ENCODE measurements at regions not wholly inside any gene's neighbourhood (a gene's known extent, or its start where the extent isn't known, plus 50 kb on each side); places are given as distances from the start of the nearest gene placed in this dataset.

GRCh38 chr5:164672205-164672604 is 1166.8 kb downstream of the MAT2B start:
- no peaks in the 10 kb centered on the region for H3K36me3 Mint-ChIP-seq
- intact Hi-C loops (cut with micrococcal nuclease), result no loop called here
- CTCF ChIA-PET, result no interaction called here
- POLR2A ChIA-PET, result no interaction called here
- no peak for DNase-seq
- no peak overlapping the region for H3K27ac Mint-ChIP-seq
- H3K9me3 Mint-ChIP-seq, result no peaks in the 10 kb centered on the region
- no peaks in the 10 kb centered on the region for H3K27me3 Mint-ChIP-seq
- no peak overlapping the region for H3K4me3 Mint-ChIP-seq
- H3K4me1 Mint-ChIP-seq (ENCODE audit: low read depth), result no peaks in the 10 kb centered on the region

GRCh38 chr5:164672931-164673694 is 1167.7 kb downstream of the MAT2B start:
- Mint-ChIP-seq H3K9me3 (no peaks in the 10 kb centered on the region), H3K4me3 (no peak overlapping the region), H3K36me3 (no peaks in the 10 kb centered on the region), H3K27ac (no peak overlapping the region), H3K27me3 (no peaks in the 10 kb centered on the region), H3K4me1 (ENCODE audit: low read depth) (no peaks in the 10 kb centered on the region)
- intact Hi-C loops (cut with micrococcal nuclease), result no loop called here
- ChIA-PET POLR2A (no interaction called here), CTCF (no interaction called here)
- DNase-seq, result no peak

- H3K36me3 Mint-ChIP-seq, result no peaks in the 10 kb centered on the region
- intact Hi-C loops (cut with micrococcal nuclease), result no loop called here
- no peaks in the 10 kb centered on the region for H3K4me1 Mint-ChIP-seq (ENCODE audit: low read depth)
- no peak overlapping the region for H3K27ac Mint-ChIP-seq
- ChIA-PET CTCF (no interaction called here), POLR2A (no interaction called here)
- no peak overlapping the region for H3K4me3 Mint-ChIP-seq
- H3K9me3 Mint-ChIP-seq, result peaks cover 11% of the 10 kb centered on the region
- no peaks in the 10 kb centered on the region for H3K27me3 Mint-ChIP-seq
- no peak for DNase-seq
Measured at GRCh38 chr5:164679461-164679860, 1174.0 kb downstream of the MAT2B start.

GRCh38 chr5:164680216-164680615 is 1174.8 kb downstream of the MAT2B start:
- H3K4me1 Mint-ChIP-seq (ENCODE audit: low read depth), result no peaks in the 10 kb centered on the region
- CTCF ChIA-PET, result no interaction called here
- H3K4me3 Mint-ChIP-seq, result no peak overlapping the region
- no peak for DNase-seq
- POLR2A ChIA-PET, result no interaction called here
- H3K36me3 Mint-ChIP-seq, result no peaks in the 10 kb centered on the region
- intact Hi-C loops (cut with micrococcal nuclease), result no loop called here
- no peak overlapping the region for H3K27ac Mint-ChIP-seq
- H3K27me3 Mint-ChIP-seq, result no peaks in the 10 kb centered on the region
- peaks cover 11% of the 10 kb centered on the region for H3K9me3 Mint-ChIP-seq

- CTCF ChIA-PET, result no interaction called here
- H3K27ac Mint-ChIP-seq, result no peak overlapping the region
- H3K9me3 Mint-ChIP-seq, result peaks cover 11% of the 10 kb centered on the region
- POLR2A ChIA-PET, result no interaction called here
- no peaks in the 10 kb centered on the region for H3K27me3 Mint-ChIP-seq
- no peak for DNase-seq
- no peaks in the 10 kb centered on the region for H3K4me1 Mint-ChIP-seq (ENCODE audit: low read depth)
- H3K36me3 Mint-ChIP-seq, result no peaks in the 10 kb centered on the region
- intact Hi-C loops (cut with micrococcal nuclease), result no loop called here
- no peak overlapping the region for H3K4me3 Mint-ChIP-seq
Measured at GRCh38 chr5:164680812-164681520, 1175.5 kb downstream of the MAT2B start.

- H3K27me3 Mint-ChIP-seq, result no peaks in the 10 kb centered on the region
- H3K36me3 Mint-ChIP-seq, result no peaks in the 10 kb centered on the region
- intact Hi-C loops (cut with micrococcal nuclease), result no loop called here
- peaks cover 4% of the 10 kb centered on the region for H3K9me3 Mint-ChIP-seq
- DNase-seq, result no peak
- no peak overlapping the region for H3K27ac Mint-ChIP-seq
- CTCF ChIA-PET, result no interaction called here
- H3K4me1 Mint-ChIP-seq (ENCODE audit: low read depth), result no peaks in the 10 kb centered on the region
- POLR2A ChIA-PET, result no interaction called here
- H3K4me3 Mint-ChIP-seq, result no peak overlapping the region
Measured at GRCh38 chr5:164687391-164687790, 1182.0 kb downstream of the MAT2B start.

GRCh38 chr5:164688437-164688836 is 1183.0 kb downstream of the MAT2B start:
- no peaks in the 10 kb centered on the region for H3K36me3 Mint-ChIP-seq
- CTCF ChIA-PET, result no interaction called here
- peaks cover 4% of the 10 kb centered on the region for H3K9me3 Mint-ChIP-seq
- DNase-seq, result no peak
- no peak overlapping the region for H3K27ac Mint-ChIP-seq
- intact Hi-C loops (cut with micrococcal nuclease), result no loop called here
- no peaks in the 10 kb centered on the region for H3K4me1 Mint-ChIP-seq (ENCODE audit: low read depth)
- no peak overlapping the region for H3K4me3 Mint-ChIP-seq
- H3K27me3 Mint-ChIP-seq, result no peaks in the 10 kb centered on the region
- POLR2A ChIA-PET, result no interaction called here

GRCh38 chr5:164708831-164709230 is 1203.4 kb downstream of the MAT2B start:
- Mint-ChIP-seq H3K9me3 (peaks cover 17% of the 10 kb centered on the region), H3K27me3 (no peaks in the 10 kb centered on the region), H3K36me3 (no peaks in the 10 kb centered on the region), H3K4me3 (no peak overlapping the region), H3K27ac (no peak overlapping the region), H3K4me1 (ENCODE audit: low read depth) (no peaks in the 10 kb centered on the region)
- ChIA-PET POLR2A (no interaction called here), CTCF (no interaction called here)
- intact Hi-C loops (cut with micrococcal nuclease), result no loop called here
- no peak for DNase-seq

GRCh38 chr5:164713682-164714081 is 1208.3 kb downstream of the MAT2B start:
- H3K4me3 Mint-ChIP-seq, result no peak overlapping the region
- intact Hi-C loops (cut with micrococcal nuclease), result no loop called here
- POLR2A ChIA-PET, result no interaction called here
- CTCF ChIA-PET, result no interaction called here
- no peaks in the 10 kb centered on the region for H3K36me3 Mint-ChIP-seq
- H3K9me3 Mint-ChIP-seq, result peaks cover 20% of the 10 kb centered on the region
- no peaks in the 10 kb centered on the region for H3K27me3 Mint-ChIP-seq
- H3K4me1 Mint-ChIP-seq (ENCODE audit: low read depth), result no peaks in the 10 kb centered on the region
- H3K27ac Mint-ChIP-seq, result no peak overlapping the region
- DNase-seq, result no peak

- no peak overlapping the region for H3K27ac Mint-ChIP-seq
- POLR2A ChIA-PET, result no interaction called here
- no peaks in the 10 kb centered on the region for H3K27me3 Mint-ChIP-seq
Measured at GRCh38 chr5:164721116-164721515, 1215.7 kb downstream of the MAT2B start.

GRCh38 chr5:164721656-164722055 is 1216.2 kb downstream of the MAT2B start:
- H3K27ac Mint-ChIP-seq, result no peak overlapping the region
- CTCF ChIA-PET, result no interaction called here

More at GRCh38 chr5:164721116-164721515, 1215.7 kb downstream of the MAT2B start:
- no peak overlapping the region for H3K4me3 Mint-ChIP-seq
- H3K9me3 Mint-ChIP-seq, result peaks cover 7% of the 10 kb centered on the region
- no peaks in the 10 kb centered on the region for H3K36me3 Mint-ChIP-seq
- H3K4me1 Mint-ChIP-seq (ENCODE audit: low read depth), result no peaks in the 10 kb centered on the region
- intact Hi-C loops (cut with micrococcal nuclease), result no loop called here
- DNase-seq, result no peak
- CTCF ChIA-PET, result no interaction called here

GRCh38 chr5:164722702-164723101 is 1217.3 kb downstream of the MAT2B start:
- no peaks in the 10 kb centered on the region for H3K27me3 Mint-ChIP-seq
- CTCF ChIA-PET, result no interaction called here
- no peak for DNase-seq
- no peak overlapping the region for H3K27ac Mint-ChIP-seq
- no peak overlapping the region for H3K4me3 Mint-ChIP-seq
- H3K9me3 Mint-ChIP-seq, result peaks cover 7% of the 10 kb centered on the region
- intact Hi-C loops (cut with micrococcal nuclease), result no loop called here
- POLR2A ChIA-PET, result no interaction called here
- no peaks in the 10 kb centered on the region for H3K4me1 Mint-ChIP-seq (ENCODE audit: low read depth)
- H3K36me3 Mint-ChIP-seq, result no peaks in the 10 kb centered on the region

More at GRCh38 chr5:164721656-164722055, 1216.2 kb downstream of the MAT2B start:
- no peaks in the 10 kb centered on the region for H3K36me3 Mint-ChIP-seq
- peaks cover 7% of the 10 kb centered on the region for H3K9me3 Mint-ChIP-seq
- no peaks in the 10 kb centered on the region for H3K4me1 Mint-ChIP-seq (ENCODE audit: low read depth)
- intact Hi-C loops (cut with micrococcal nuclease), result no loop called here
- no peak overlapping the region for H3K4me3 Mint-ChIP-seq
- POLR2A ChIA-PET, result no interaction called here
- DNase-seq, result no peak
- H3K27me3 Mint-ChIP-seq, result no peaks in the 10 kb centered on the region

GRCh38 chr5:164727012-164727411 is 1221.6 kb downstream of the MAT2B start:
- H3K27me3 Mint-ChIP-seq, result no peaks in the 10 kb centered on the region
- POLR2A ChIA-PET, result no interaction called here
- CTCF ChIA-PET, result no interaction called here
- no peak overlapping the region for H3K4me3 Mint-ChIP-seq
- H3K27ac Mint-ChIP-seq, result no peak overlapping the region
- H3K4me1 Mint-ChIP-seq (ENCODE audit: low read depth), result no peaks in the 10 kb centered on the region
- no peak for DNase-seq
- H3K9me3 Mint-ChIP-seq, result peaks cover 2% of the 10 kb centered on the region
- no peaks in the 10 kb centered on the region for H3K36me3 Mint-ChIP-seq
- intact Hi-C loops (cut with micrococcal nuclease), result no loop called here
